ENCODE measurements at regions not wholly inside any gene's neighbourhood (a gene's known extent, or its start where the extent isn't known, plus 50 kb on each side); places are given as distances from the start of the nearest gene placed in this dataset.

DNA sequence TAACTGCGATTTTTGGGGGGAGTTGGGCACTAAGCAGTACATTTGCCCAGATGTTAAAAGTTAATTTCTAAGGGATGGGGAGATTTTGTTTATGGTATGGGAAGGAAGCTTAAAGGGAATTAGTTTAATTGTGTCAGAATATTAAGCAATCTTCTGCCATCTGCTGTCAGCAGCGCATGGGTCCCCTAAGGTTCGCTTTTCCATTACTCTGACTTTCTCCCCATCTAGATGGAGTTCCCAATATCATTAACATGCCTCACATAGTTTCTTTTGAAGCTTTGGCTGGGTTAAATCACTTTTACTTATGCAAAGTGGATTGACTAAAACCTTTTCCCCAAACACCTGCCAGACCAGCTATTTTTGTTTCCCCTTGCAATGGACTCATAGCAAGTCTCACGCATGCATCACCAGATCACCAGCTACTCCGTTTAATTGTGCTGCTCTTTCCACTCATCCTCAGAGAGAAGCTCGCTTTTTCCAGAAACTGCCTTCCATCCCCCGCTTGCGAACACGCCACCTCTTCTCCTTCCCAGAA lies 172.7 kb downstream of the FAT3 start:
- H3K27ac ChIP-seq: no peak overlapping the region
- WGBS, 2 donors (ENCODE audit: low coverage in 1 of 2): 89 to 90% methylated on average over 9 of the region's 9 CpGs
- in situ Hi-C loops (cut with MboI; ENCODE audit: low pct_ligation_motif_present in 1 of 4, low pct_unique_long_range_greater_than_20kb in 1 of 4, low sequenced_read_pairs in 3 of 4) (no loop called here), intact Hi-C loops (cut with DNase I; ENCODE audit: low total_unique reads) (no loop called here)
- no peak for DNase-seq
- TF ChIP-seq POLR2AphosphoS5 (IDR thresholded peaks at IDR 0.05) (no peak), EP300 (IDR thresholded peaks at IDR 0.05; ENCODE audit: low read depth) (no peak), POLR2A (IDR thresholded peaks at IDR 0.05) (no peak), CTCF (IDR thresholded peaks at IDR 0.05) (no peak)
- H3K4me1 ChIP-seq: no peaks in the 10 kb centered on the region
- H3K4me3 ChIP-seq: no peak overlapping the region
- no peaks in the 10 kb centered on the region for H3K36me3 ChIP-seq
- no peaks in the 10 kb centered on the region for H3K9me3 ChIP-seq
- H3K27me3 ChIP-seq: no peaks in the 10 kb centered on the region

GRCh38 chr11:92399705-92400104 lies 175.1 kb downstream of the FAT3 start:
- in situ Hi-C loops (cut with MboI; ENCODE audit: low pct_ligation_motif_present in 1 of 4, low pct_unique_long_range_greater_than_20kb in 1 of 4, low sequenced_read_pairs in 3 of 4): no loop called here
- WGBS, 2 donors (ENCODE audit: low coverage in 1 of 2): 82 to 94% methylated on average over 3 of the region's 3 CpGs

GRCh38 chr11:92401520-92401919 lies 176.9 kb downstream of the FAT3 start:
- DNase-seq: no peak
- no peaks in the 10 kb centered on the region for H3K4me1 ChIP-seq
- no peak overlapping the region for H3K27ac ChIP-seq
- H3K36me3 ChIP-seq: no peaks in the 10 kb centered on the region
- H3K9me3 ChIP-seq: no peaks in the 10 kb centered on the region
- intact Hi-C loops (cut with DNase I; ENCODE audit: low total_unique reads): no loop called here
- no peak for TF ChIP-seq POLR2AphosphoS5 (IDR thresholded peaks at IDR 0.05)
- TF ChIP-seq EP300 (IDR thresholded peaks at IDR 0.05; ENCODE audit: low read depth): no peak
- TF ChIP-seq CTCF (IDR thresholded peaks at IDR 0.05): no peak
- TF ChIP-seq POLR2A (IDR thresholded peaks at IDR 0.05): no peak
- H3K4me3 ChIP-seq: no peak overlapping the region
- in situ Hi-C loops (cut with MboI; ENCODE audit: low pct_ligation_motif_present in 1 of 4, low pct_unique_long_range_greater_than_20kb in 1 of 4, low sequenced_read_pairs in 3 of 4): no loop called here
- no peaks in the 10 kb centered on the region for H3K27me3 ChIP-seq

More at GRCh38 chr11:92399705-92400104, 175.1 kb downstream of the FAT3 start:
- Histone ChIP-seq H3K36me3 (no peaks in the 10 kb centered on the region), H3K27ac (no peak overlapping the region), H3K4me1 (no peaks in the 10 kb centered on the region), H3K9me3 (no peaks in the 10 kb centered on the region), H3K27me3 (no peaks in the 10 kb centered on the region), H3K4me3 (no peak overlapping the region)
- DNase-seq: no peak
- intact Hi-C loops (cut with DNase I; ENCODE audit: low total_unique reads): no loop called here
- TF ChIP-seq POLR2A (IDR thresholded peaks at IDR 0.05): no peak
- no peak for TF ChIP-seq POLR2AphosphoS5 (IDR thresholded peaks at IDR 0.05)
- no peak for TF ChIP-seq EP300 (IDR thresholded peaks at IDR 0.05; ENCODE audit: low read depth)
- no peak for TF ChIP-seq CTCF (IDR thresholded peaks at IDR 0.05)

- in situ Hi-C loops (cut with MboI; ENCODE audit: low pct_ligation_motif_present in 1 of 4, low pct_unique_long_range_greater_than_20kb in 1 of 4, low sequenced_read_pairs in 3 of 4) (no loop called here), intact Hi-C loops (cut with DNase I; ENCODE audit: low total_unique reads) (no loop called here)
- H3K9me3 ChIP-seq: no peaks in the 10 kb centered on the region
- H3K27ac ChIP-seq: no peak overlapping the region
- no peak overlapping the region for H3K4me3 ChIP-seq
- no peaks in the 10 kb centered on the region for H3K27me3 ChIP-seq
- no peaks in the 10 kb centered on the region for H3K36me3 ChIP-seq
- no peak for TF ChIP-seq CTCF (IDR thresholded peaks at IDR 0.05)
- TF ChIP-seq POLR2A (IDR thresholded peaks at IDR 0.05): no peak
- no peak for TF ChIP-seq EP300 (IDR thresholded peaks at IDR 0.05; ENCODE audit: low read depth)
- TF ChIP-seq POLR2AphosphoS5 (IDR thresholded peaks at IDR 0.05): no peak
- no peak for DNase-seq
- no peaks in the 10 kb centered on the region for H3K4me1 ChIP-seq
- WGBS, 2 donors (ENCODE audit: low coverage in 1 of 2): 76 to 77% methylated on average over 2 of the region's 2 CpGs
Measured at GRCh38 chr11:92406472-92406871, 181.9 kb downstream of the FAT3 start.

Data from transverse colon (tissue), 4 donors.